ENCODE measurements at regions not wholly inside any gene's neighbourhood (a gene's known extent, or its start where the extent isn't known, plus 50 kb on each side); places are given as distances from the start of the nearest gene placed in this dataset.

- no peak for DNase-seq
Observed at GRCh38 chr16:6066652-6067051, 969.1 kb upstream of the EEF2KMT start.

- no peak for DNase-seq
Observed at GRCh38 chr16:6063526-6063925, 965.9 kb upstream of the EEF2KMT start.

- DNase-seq = peak in 1 of 3 donors; percentile 1
Observed at GRCh38 chr16:6059671-6060070, 962.1 kb upstream of the EEF2KMT start.

GRCh38 chr16:6057821-6058220, 960.2 kb upstream of the EEF2KMT start:
- DNase-seq = no peak

- DNase-seq = no peak
Observed at GRCh38 chr16:6048017-6048416, 950.4 kb upstream of the EEF2KMT start.

- no peak for DNase-seq
Observed at GRCh38 chr16:6047325-6047724, 949.7 kb upstream of the EEF2KMT start.

- DNase-seq = no peak
Observed at GRCh38 chr16:6038941-6039645, 941.5 kb upstream of the EEF2KMT start.

GRCh38 chr16:6035161-6035560, 937.6 kb upstream of the EEF2KMT start:
- DNase-seq = no peak

- DNase-seq = no peak
Observed at GRCh38 chr16:6034511-6034910, 936.9 kb upstream of the EEF2KMT start.

GRCh38 chr16:6032438-6032837, 934.8 kb upstream of the EEF2KMT start:
- DNase-seq = no peak

- DNase-seq = no peak
Observed at GRCh38 chr16:6031567-6031966, 934.0 kb upstream of the EEF2KMT start.

- DNase-seq = no peak
Observed at GRCh38 chr16:6031102-6031501, 933.5 kb upstream of the EEF2KMT start.

- DNase-seq = no peak
Observed at GRCh38 chr16:6027733-6028132, 930.1 kb upstream of the EEF2KMT start.

GRCh38 chr16:6023449-6023848, 925.9 kb upstream of the EEF2KMT start:
- no peak for DNase-seq

- DNase-seq = no peak
Observed at GRCh38 chr16:6021276-6021943, 923.8 kb upstream of the EEF2KMT start.

GRCh38 chr16:6020162-6020985, 922.8 kb upstream of the EEF2KMT start:
- DNase-seq = no peak

- no peak for DNase-seq
Observed at GRCh38 chr16:6019490-6019991, 921.9 kb upstream of the EEF2KMT start.

GRCh38 chr16:6018848-6019489, 921.4 kb upstream of the EEF2KMT start:
- DNase-seq = no peak

GRCh38 chr16:6016530-6017184, 919.1 kb upstream of the EEF2KMT start:
- peak in 1 of 3 donors; percentile 12 for DNase-seq

GRCh38 chr16:6012716-6013115, 915.1 kb upstream of the EEF2KMT start:
- DNase-seq = no peak

GRCh38 chr16:6009151-6009550, 911.6 kb upstream of the EEF2KMT start:
- no peak for DNase-seq

Data from muscle of back (tissue), 3 donors.